ENCODE measurements at regions not wholly inside any gene's neighbourhood (a gene's known extent, or its start where the extent isn't known, plus 50 kb on each side); places are given as distances from the start of the nearest gene placed in this dataset.

GRCh38 chr2:38228753-38229152 lies 148.3 kb downstream of the ATL2 start:
- Histone ChIP-seq H3K36me3 (ENCODE audit: control insufficient read depth, insufficient read depth, low read length) (no peaks in the 10 kb centered on the region), H3K4me3 (ENCODE audit: low read depth, low read length) (no peak overlapping the region), H3K27me3 (replicated peaks; ENCODE audit: control insufficient read depth, insufficient read depth, low read length) (no peaks in the 10 kb centered on the region), H3K9me3 (no peaks in the 10 kb centered on the region), H3K4me1 (no peaks in the 10 kb centered on the region)
- Mint-ChIP-seq H3K4me3 (ENCODE audit: unreplicated experiment) (no peak overlapping the region), H3K27ac (ENCODE audit: unreplicated experiment) (no peak overlapping the region), H3K4me1 (ENCODE audit: low read depth, unreplicated experiment) (no peaks in the 10 kb centered on the region), H3K36me3 (ENCODE audit: insufficient read depth, unreplicated experiment) (no peaks in the 10 kb centered on the region), H3K9me3 (ENCODE audit: unreplicated experiment) (no peaks in the 10 kb centered on the region), H3K27me3 (ENCODE audit: insufficient read depth, unreplicated experiment) (peaks cover 8% of the 10 kb centered on the region)
- no peak for TF ChIP-seq CTCF (IDR thresholded peaks at IDR 0.05; ENCODE audit: insufficient read depth in 1 of 2, low read depth in 1 of 2, low read length in 1 of 2, severe bottlenecking in 1 of 2, unreplicated experiment in 1 of 2)
- no peak for DNase-seq
- no TSS peak for BruUV-seq (replicated peaks)
- intact Hi-C loops (cut with micrococcal nuclease; ENCODE audit: unreplicated experiment), result no loop called here
- ChIA-PET CTCF (no interaction called here), POLR2A (no interaction called here)

GRCh38 chr2:38224821-38225437 lies 149.0 kb upstream of the CYP1B1 start:
- Histone ChIP-seq H3K27me3 (replicated peaks; ENCODE audit: control insufficient read depth, insufficient read depth, low read length) (no peaks in the 10 kb centered on the region), H3K9me3 (peaks cover 2% of the 10 kb centered on the region; the same call in 1 of the 2 replicates), H3K4me1 (no peaks in the 10 kb centered on the region), H3K36me3 (ENCODE audit: control insufficient read depth, insufficient read depth, low read length) (no peaks in the 10 kb centered on the region), H3K4me3 (ENCODE audit: low read depth, low read length) (no peak overlapping the region)
- Mint-ChIP-seq H3K36me3 (ENCODE audit: insufficient read depth, unreplicated experiment) (no peaks in the 10 kb centered on the region), H3K4me1 (ENCODE audit: low read depth, unreplicated experiment) (no peaks in the 10 kb centered on the region), H3K27me3 (ENCODE audit: insufficient read depth, unreplicated experiment) (peaks cover 5% of the 10 kb centered on the region), H3K27ac (ENCODE audit: unreplicated experiment) (no peak overlapping the region), H3K9me3 (ENCODE audit: unreplicated experiment) (no peaks in the 10 kb centered on the region), H3K4me3 (ENCODE audit: unreplicated experiment) (no peak overlapping the region)
- POLR2A ChIA-PET, result interaction anchor here (0.5 kb wide), 1 partner anchor 527 kb away, joined by 3 read pairs; no protein-coding TSS in a partner anchor
- DNase-seq, result no peak
- intact Hi-C loops (cut with micrococcal nuclease; ENCODE audit: unreplicated experiment), result no loop called here
- no TSS peak for BruUV-seq (replicated peaks)
- no peak for TF ChIP-seq CTCF (IDR thresholded peaks at IDR 0.05; ENCODE audit: insufficient read depth in 1 of 2, low read depth in 1 of 2, low read length in 1 of 2, severe bottlenecking in 1 of 2, unreplicated experiment in 1 of 2)
- CTCF ChIA-PET, result no interaction called here

GRCh38 chr2:38224181-38224580 lies 148.2 kb upstream of the CYP1B1 start:
- H3K27ac Mint-ChIP-seq (ENCODE audit: unreplicated experiment), result no peak overlapping the region
- CTCF ChIA-PET, result no interaction called here

More at GRCh38 chr2:38224181-38224580, 148.2 kb upstream of the CYP1B1 start:
- H3K4me3 Mint-ChIP-seq (ENCODE audit: unreplicated experiment), result no peak overlapping the region
- POLR2A ChIA-PET, result interaction anchor here (0.5 kb wide), 1 partner anchor 527 kb away, joined by 3 read pairs; no protein-coding TSS in a partner anchor
- no TSS peak for BruUV-seq (replicated peaks)
- no peaks in the 10 kb centered on the region for H3K4me1 Mint-ChIP-seq (ENCODE audit: low read depth, unreplicated experiment)
- no peak for DNase-seq
- H3K27me3 ChIP-seq (replicated peaks; ENCODE audit: control insufficient read depth, insufficient read depth, low read length), result no peaks in the 10 kb centered on the region
- no peak for TF ChIP-seq CTCF (IDR thresholded peaks at IDR 0.05; ENCODE audit: insufficient read depth in 1 of 2, low read depth in 1 of 2, low read length in 1 of 2, severe bottlenecking in 1 of 2, unreplicated experiment in 1 of 2)
- no peaks in the 10 kb centered on the region for H3K36me3 Mint-ChIP-seq (ENCODE audit: insufficient read depth, unreplicated experiment)
- no peaks in the 10 kb centered on the region for H3K36me3 ChIP-seq (ENCODE audit: control insufficient read depth, insufficient read depth, low read length)
- H3K27me3 Mint-ChIP-seq (ENCODE audit: insufficient read depth, unreplicated experiment), result peaks cover 5% of the 10 kb centered on the region
- no peaks in the 10 kb centered on the region for H3K4me1 ChIP-seq
- H3K4me3 ChIP-seq (ENCODE audit: low read depth, low read length), result no peak overlapping the region
- H3K9me3 ChIP-seq, result peaks cover 3% of the 10 kb centered on the region; the same call in 1 of the 2 replicates
- no peaks in the 10 kb centered on the region for H3K9me3 Mint-ChIP-seq (ENCODE audit: unreplicated experiment)
- intact Hi-C loops (cut with micrococcal nuclease; ENCODE audit: unreplicated experiment), result no loop called here
